DND-41 (cell line): ENCODE measurements at regions not wholly inside any gene's neighbourhood (a gene's known extent, or its start where the extent isn't known, plus 50 kb on each side); places are given as distances from the start of the nearest gene placed in this dataset.

Experiments
- ATAC-seq: fragments of 200-7000 bp; cut with Tn5 transposase; 3 replicates; pipeline ENCODE4 v1.9.1; 2021; ENCODE audit warnings: low read depth; ENCODE audit not compliant: insufficient read depth
- DNase-seq: peaks from one replicate; pipeline ENCODE4 v3.0.0-alpha.2; 2020
- H2AFZ ChIP-seq: 2 replicates; pipeline ENCODE4 v1.6.0; 2012; ENCODE audit warnings: low read depth, low read length
- H3K27ac ChIP-seq: 2 replicates; pipeline ENCODE4 v1.5.1; 2012; ENCODE audit warnings: low read length, inconsistent platforms
- H3K27me3 ChIP-seq: fragments of 200-600 bp; sonication (generic); 2 replicates; pipeline ENCODE4 v1.6.0; 2012; ENCODE audit warnings: low read length, mild to moderate bottlenecking, inconsistent platforms; ENCODE audit not compliant: insufficient read depth, poor library complexity
- H3K36me3 ChIP-seq: 2 replicates; pipeline ENCODE4 v1.5.1; 2012; ENCODE audit warnings: low read length, inconsistent platforms; ENCODE audit not compliant: insufficient read depth
- H3K4me1 ChIP-seq: 2 replicates; pipeline ENCODE4 v1.5.1; 2012; ENCODE audit warnings: mild to moderate bottlenecking, low read length; ENCODE audit not compliant: insufficient read depth
- H3K4me2 ChIP-seq: 2 replicates; pipeline ENCODE4 v1.6.0; 2012; ENCODE audit warnings: mild to moderate bottlenecking, moderate library complexity, low read length, inconsistent platforms; ENCODE audit not compliant: insufficient read depth
- H3K4me3 ChIP-seq, 2 experiments: fragments of 200-600 bp in 1 of 2; shearing (Covaris generic) in 1 of 2; 2 replicates each; pipeline ENCODE4 v1.5.1; 2012 to 2016; ENCODE audit warnings: inconsistent platforms in 2 of 2, low read length in 2 of 2, mild to moderate bottlenecking in 2 of 2, low read depth in 1 of 2, moderate library complexity in 1 of 2
- H3K79me2 ChIP-seq: 2 replicates; pipeline ENCODE4 v1.6.0; 2012; ENCODE audit warnings: low read length, inconsistent platforms; ENCODE audit not compliant: insufficient read depth
- H3K9ac ChIP-seq: 2 replicates; pipeline ENCODE4 v1.6.0; 2012; ENCODE audit warnings: low read depth, mild to moderate bottlenecking, inconsistent platforms, low read length, moderate library complexity
- H3K9me3 ChIP-seq: 2 replicates; pipeline ENCODE4 v1.5.1; 2012; ENCODE audit warnings: low read length, moderate library complexity, mild to moderate bottlenecking, inconsistent platforms; ENCODE audit not compliant: insufficient read depth, severe bottlenecking
- H4K20me1 ChIP-seq: 2 replicates; pipeline ENCODE4 v1.6.0; 2012; ENCODE audit warnings: low read length; ENCODE audit not compliant: insufficient read depth
- CTCF ChIP-seq: IDR thresholded peaks from 2 replicates; pipeline ENCODE4 v1.5.1; 2012; ENCODE audit warnings: borderline replicate concordance, low read length, moderate library complexity, mild to moderate bottlenecking; ENCODE audit not compliant: poor library complexity, severe bottlenecking; ENCODE audit errors: extremely low read depth
- EZH2 ChIP-seq: IDR thresholded peaks from 3 replicates; pipeline ENCODE4 v1.6.1; 2012; ENCODE audit warnings: borderline replicate concordance, low read depth, mild to moderate bottlenecking, moderate library complexity, low read length, inconsistent platforms; ENCODE audit not compliant: severe bottlenecking

DNA sequence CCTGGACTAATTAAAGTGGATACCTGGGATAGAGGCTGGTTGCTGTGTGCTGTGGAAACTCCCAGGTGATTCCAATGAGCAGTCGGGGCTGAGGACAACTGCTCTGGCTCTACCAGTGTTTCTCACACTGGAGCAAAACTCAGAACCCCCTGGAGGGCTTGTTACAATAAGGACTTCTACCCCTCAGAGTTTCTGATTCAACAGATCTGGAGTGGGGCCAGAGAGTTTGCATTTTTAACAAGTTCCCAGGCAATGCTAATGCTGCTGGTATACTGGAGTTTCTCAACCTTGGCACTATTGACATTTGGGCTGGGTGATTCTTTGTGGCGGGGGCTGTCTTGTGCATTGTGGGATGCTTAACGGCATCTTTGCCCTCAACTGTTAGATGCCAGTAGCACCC is 353.7 kb downstream of the MIAT start:
- DNase-seq (no peak), ATAC-seq (no peak)
- H3K27me3 ChIP-seq = no peaks in the 10 kb centered on the region
- no peak overlapping the region for H3K4me3 ChIP-seq
- no peaks in the 10 kb centered on the region for H3K79me2 ChIP-seq
- no peaks in the 10 kb centered on the region for H3K9me3 ChIP-seq
- no peaks in the 10 kb centered on the region for H3K36me3 ChIP-seq
- H3K4me2 ChIP-seq = no peak overlapping the region
- no peak overlapping the region for H2AFZ ChIP-seq
- TF ChIP-seq CTCF (no peak), EZH2 (no peak)
- H3K9ac ChIP-seq = no peak overlapping the region
- H3K27ac ChIP-seq = no peak overlapping the region
- no peaks in the 10 kb centered on the region for H4K20me1 ChIP-seq
- H3K4me1 ChIP-seq = no peaks in the 10 kb centered on the region

DNA sequence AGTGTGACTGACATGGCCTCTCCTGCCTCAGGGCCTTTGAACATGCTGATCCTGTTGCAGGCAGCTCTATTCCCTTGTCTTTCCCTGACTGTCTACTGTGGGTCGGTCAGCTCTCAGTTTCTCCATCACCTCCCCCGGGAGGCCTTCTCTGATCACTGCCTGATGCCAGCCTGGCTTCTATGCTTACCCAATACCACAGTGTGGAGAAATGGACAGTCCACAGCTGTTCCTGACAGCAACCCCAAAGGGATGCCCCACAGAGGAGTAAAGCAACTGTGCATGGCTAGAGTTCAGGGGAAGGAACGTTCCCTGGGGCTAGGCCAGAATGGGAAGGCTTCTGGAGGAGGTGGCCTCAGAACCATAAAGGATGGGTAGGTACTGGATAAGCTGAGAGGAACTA is 354.3 kb downstream of the MIAT start:
- Histone ChIP-seq H2AFZ (no peak overlapping the region), H3K36me3 (no peaks in the 10 kb centered on the region), H3K27me3 (no peaks in the 10 kb centered on the region), H3K4me2 (no peak overlapping the region), H3K4me3 (no peak overlapping the region), H3K27ac (no peak overlapping the region), H3K4me1 (no peaks in the 10 kb centered on the region), H4K20me1 (no peaks in the 10 kb centered on the region), H3K9me3 (no peaks in the 10 kb centered on the region), H3K9ac (no peak overlapping the region), H3K79me2 (no peaks in the 10 kb centered on the region)
- TF ChIP-seq EZH2 (no peak), CTCF (no peak)
- DNase-seq (no peak), ATAC-seq (no peak)

DNA sequence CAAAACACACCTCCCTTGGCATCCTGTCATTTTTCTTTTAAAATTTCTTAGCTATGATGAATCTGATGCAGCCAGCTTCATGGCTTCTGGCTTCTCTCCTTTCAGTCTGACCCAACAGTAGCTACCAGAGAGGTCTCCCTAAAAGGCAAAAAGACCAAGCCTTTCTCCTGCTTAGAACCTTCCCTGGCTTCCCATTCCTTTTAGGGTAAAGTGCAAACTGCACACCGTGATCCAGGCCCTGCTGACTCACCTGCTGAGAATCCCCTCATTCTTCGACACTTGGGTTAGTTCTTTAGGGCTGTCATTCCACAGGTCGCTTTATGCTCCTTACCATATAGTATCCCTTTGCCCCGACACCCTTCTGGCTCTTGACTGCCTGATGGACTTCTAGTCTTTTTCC is 362.4 kb downstream of the MIAT start:
- Histone ChIP-seq H3K4me1 (no peaks in the 10 kb centered on the region), H4K20me1 (no peaks in the 10 kb centered on the region), H3K9me3 (no peaks in the 10 kb centered on the region), H3K4me2 (no peak overlapping the region), H3K36me3 (no peaks in the 10 kb centered on the region), H3K27ac (no peak overlapping the region), H3K27me3 (no peaks in the 10 kb centered on the region), H3K9ac (no peak overlapping the region), H3K4me3 (no peak overlapping the region), H3K79me2 (no peaks in the 10 kb centered on the region), H2AFZ (no peak overlapping the region)
- TF ChIP-seq CTCF = no peak
- TF ChIP-seq EZH2 = no peak
- DNase-seq (no peak), ATAC-seq (no peak)
